NCI-H2029 treated with DMSO at 0.1 percent for 48 hours (cell line): ENCODE measurements at regions not wholly inside any gene's neighbourhood (a gene's known extent, or its start where the extent isn't known, plus 50 kb on each side); places are given as distances from the start of the nearest gene placed in this dataset.
"Not testable (repeated sequence)": the region's sequence is repeated elsewhere in the genome, so short reads cannot be mapped to it uniquely, and the experiment has no call there.

Experiments used
- DNase-seq: peaks from one replicate; lab custom pipeline; 2025; lab: John Stamatoyannopoulos, UW

DNA sequence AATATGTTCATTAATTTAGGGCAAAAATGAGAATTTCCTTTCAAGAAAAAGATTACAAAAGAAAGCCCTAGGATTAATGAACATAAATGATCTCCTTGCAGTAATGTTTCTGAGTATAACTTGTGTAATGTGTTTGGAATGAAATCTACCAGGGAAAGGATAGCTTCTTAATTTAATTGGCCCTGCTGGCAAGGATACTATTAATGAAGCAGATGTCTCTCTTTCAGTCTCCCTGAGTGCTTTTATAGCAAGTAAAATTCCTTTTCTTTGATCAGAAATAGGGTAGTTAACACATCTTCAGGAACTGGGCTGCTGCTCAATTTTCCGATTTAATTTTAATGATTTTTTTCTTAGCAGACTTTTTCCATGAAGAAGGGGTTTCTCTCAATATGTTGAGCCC, 379.4 kb upstream of the PDE3A start:
- no peak for DNase-seq

DNA sequence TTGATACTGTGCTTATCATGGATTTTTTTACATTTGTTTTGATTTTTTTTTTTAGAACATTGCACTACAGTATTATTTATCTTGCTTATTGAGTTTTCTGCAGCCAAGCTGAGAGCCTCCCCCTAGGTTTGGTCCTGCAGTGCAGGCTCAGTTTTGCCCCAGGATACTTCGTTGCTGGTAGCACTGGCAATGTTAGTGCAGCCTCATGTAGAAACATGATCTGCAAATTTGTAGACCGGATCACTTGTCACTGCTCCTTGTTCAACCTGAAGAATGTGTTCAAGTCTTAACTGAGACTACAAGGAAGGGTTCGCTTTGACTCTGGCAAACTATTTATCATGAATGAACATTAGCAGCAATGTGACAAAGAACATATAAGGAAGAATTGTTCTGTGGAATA, 377.2 kb upstream of the PDE3A start:
- no peak for DNase-seq

DNA sequence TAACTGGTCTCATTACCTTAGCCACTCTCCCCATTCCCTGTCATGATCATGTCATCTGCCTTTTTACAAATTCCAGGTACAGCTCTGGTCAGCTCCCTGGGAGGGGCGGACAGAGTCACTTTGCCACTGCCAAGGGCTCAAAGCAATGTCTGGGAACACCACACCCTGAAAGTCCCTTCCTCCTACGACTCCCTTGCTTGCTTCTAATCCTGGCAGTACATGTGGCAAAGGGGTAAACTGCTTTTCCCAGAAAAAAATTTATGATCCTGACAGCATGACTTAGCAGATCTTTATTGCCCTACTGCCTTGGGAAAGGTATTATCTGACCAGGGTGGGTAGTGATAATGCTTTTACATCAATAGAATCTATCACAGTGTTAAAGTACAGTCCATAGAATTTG, 376.0 kb upstream of the PDE3A start:
- no peak for DNase-seq

DNA sequence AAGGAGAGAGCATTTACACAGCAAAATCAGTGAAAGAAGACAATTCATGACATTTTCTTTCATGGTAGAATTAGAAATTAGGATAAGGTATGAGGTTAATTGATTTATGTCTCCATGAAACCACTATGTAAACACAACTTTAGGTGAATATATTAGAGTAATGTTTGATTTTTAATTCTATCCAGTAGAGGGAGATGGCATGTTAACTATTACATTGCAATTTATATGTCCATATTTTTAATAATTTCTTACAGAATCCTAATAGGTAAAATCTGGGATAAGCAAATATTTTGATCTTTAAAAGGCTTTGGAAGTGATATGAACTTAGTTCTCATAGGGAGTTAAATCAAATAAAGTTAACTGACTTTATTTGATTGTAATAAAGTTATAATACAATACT, 373.4 kb upstream of the PDE3A start:
- DNase-seq: no peak

DNA sequence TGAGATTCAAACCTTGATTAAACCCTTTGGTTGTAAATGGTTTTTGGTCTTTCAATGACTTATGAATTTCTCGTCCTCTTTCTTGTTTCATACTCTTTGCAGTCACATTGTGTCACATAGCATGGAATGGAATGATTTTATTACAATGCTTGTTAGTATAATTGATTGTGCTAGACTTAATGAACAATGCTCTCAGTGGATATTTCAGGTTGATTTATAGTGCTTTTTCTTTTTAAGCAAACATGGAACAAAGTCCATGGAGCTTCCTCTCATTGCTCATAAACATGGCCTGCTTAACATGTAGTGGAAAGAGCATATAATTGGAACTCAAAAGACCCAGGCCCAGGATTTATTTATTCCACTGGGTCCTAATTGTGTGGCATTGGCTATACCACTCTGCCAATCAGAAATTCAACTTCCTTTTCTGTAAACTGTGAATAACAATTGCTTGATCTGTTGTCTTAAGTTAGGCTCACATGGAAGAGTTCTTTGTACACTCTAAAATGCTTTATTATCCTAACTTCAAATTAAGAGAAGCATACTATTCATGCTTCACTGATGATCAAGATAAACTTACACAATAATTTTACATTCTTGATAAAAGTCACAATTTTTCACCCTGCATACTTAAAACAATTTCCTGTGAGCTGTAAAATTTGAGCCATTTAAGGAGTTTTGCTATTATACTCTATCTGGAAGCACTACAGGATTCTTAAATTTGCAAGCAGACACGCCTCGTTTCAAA, 370.5 kb upstream of the PDE3A start:
- no peak for DNase-seq

DNA sequence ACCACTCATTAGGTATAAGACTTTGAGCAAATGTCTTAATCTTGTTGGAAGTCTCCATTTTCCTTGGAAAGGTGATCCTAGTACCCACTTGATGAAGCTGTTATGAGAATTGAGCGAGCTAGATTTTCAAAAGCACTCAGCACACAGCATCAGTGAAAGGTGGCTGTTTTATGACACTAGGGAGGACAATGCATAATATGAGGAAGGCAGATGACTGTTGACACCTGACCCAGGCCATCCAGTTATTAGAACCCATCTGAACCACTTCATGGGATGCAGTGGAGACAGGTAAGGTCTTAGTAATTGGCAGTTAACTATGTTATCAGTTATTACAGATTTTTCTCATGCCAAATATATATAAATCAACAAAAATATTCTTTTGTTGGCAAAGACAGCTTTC, 369.9 kb upstream of the PDE3A start:
- no peak for DNase-seq

DNA sequence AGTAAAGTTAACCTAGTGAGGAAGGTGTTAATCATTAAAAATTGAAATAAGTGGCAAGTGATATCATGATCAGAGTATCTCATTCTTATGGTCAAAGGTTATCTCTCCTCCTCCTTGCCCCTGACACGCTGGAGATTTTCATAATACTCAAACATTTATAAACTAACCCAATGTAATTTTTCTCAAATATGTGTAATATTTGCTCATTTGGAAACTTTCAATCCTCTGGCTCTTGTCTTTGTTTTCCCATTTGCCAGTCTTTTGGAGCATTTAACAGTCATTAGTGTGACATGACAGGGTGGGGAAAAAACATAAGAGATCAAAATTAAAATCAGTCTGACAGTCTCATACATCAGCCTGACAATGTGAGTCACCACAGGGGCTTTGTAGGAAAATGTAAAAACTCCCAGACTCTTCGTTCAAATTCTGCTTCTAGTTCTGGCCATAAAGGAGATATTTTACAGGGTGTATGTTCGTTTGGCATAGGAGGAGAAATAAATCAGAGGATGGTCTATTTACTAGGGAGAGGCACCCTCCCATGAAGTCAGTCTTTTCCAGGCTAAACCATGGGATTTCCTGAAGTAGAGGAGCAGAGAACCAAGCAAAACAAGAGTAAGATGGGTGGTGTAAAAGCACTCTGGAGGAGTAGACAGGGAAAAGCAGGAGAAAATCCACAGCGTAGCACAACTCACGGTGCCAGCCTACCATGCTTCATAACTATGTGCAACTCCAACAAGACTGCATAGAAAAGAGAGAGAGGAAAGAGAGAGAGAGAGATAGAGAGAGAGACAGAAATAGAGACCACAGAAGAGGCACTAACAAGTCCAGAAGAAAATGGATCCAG, 369.2 kb upstream of the PDE3A start:
- DNase-seq: no peak

DNA sequence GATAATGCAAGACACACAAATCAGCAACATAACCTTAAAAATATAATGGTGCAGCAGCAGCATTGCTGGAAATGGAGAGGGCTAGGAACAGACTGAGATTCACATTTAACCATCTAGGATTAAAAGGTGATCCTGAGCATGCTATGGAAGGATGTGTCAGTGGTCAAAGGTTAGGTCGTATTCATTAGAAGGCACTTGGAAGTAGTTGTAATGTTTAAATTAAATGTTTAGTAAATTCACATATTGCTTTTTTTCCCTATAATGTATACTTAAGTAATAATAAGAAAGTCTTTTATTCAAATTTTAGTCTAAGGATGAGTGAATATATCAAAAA, 368.6 kb upstream of the PDE3A start:
- DNase-seq: no peak

DNA sequence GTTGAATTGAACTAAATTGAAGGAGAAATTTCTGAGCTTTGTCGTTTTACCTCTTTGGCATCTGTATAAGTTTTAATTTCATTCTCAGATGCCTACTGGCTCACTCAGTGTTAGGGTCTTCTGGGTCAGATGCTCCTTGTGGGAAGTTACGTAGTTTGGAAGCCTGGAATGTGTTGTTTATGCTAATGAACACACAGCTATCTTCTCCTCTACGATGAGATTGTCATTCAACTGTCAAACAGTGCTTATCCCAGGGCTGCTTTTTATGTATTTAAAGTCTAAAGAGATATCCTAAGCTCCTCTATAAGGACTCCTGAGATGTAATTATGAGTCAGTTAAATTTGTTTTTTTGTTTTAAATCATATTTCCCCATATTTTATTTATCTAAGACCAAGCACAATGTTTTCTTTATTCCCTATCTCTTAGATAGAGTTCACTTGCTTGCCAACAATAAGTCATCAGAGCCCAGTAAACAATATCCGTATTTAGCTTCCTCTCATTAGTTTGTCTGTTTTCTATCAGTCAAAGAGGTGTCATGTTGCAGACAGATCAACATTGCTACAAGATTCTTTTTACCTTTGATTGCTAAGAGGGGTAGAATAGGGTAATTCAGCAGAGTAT, 368.0 kb upstream of the PDE3A start:
- DNase-seq: peak; percentile 42

DNA sequence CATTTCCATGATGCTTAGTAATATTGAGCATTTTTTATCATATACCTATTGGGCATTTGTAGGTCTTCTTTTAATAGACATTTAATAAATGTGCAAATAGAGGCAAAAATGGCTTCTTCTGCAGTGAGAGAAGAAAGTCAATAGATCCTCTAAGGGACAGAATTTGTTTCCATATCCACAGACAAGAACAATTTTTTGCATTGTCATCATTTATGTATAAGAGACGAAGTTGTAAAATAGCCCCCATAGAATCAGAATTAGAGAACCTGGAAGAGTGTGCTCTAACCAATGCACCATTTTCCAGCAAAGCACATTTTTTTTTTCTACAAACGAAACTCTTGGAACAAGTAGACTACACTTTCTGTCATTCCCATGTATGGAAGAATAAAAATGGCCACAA, 365.1 kb upstream of the PDE3A start:
- no peak for DNase-seq

DNA sequence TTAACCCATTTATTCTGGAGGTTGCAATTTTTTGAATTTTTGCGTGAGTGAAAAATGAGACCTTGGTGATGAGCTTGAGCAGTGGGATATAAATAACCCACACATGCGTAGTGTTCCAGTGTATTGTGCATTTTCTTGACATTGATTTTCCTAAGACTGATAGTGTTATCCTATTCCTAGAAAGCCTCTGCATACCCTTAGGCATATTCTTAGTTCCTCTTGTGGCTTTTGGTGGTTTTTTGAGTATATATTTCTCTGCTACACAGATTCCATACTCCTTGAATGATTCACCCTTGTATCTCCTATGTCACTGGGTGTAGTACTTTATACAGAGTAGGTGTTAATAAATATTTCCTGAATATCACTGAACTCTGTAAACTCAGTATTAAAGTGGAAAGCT, 363.4 kb upstream of the PDE3A start:
- no peak for DNase-seq

DNA sequence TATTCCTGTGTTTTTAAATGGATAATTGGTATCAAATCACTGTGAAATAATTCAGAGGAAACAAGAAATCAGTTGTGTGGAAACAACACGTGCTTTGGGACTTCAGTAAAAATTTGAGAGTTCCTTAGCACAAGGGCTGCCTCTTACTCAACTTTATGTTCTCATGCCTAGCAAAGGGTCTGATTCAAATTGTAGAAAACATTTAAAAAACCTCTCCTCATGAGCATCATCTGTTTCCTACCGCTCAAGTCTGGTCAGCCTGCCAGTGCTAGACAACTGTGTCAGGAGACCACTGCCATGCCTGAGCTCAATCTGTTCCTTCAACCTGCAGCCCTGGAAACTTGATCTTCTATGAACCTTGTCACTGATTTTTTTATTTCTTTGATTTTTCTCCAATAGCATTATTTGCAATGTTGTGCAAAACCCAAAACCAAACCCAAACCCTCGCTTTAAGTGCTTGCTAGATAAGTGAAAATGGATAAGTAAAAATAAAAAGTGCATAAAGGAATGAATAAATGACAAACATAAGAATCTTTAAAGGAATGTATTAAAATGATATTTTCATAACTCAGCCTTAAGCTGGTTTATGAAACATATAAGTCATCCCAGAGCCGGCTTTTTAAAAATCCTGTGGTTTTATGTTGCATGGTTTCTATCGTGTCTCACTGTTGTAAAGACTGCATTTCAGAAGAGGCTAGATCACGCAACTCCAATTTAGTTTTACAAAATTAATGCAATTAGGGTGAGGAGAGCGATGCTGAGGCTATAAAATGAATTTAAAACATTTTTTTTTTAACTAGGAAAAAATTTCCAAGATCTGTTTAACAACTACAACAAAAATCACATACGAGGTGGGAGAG, 361.2 kb upstream of the PDE3A start:
- no peak for DNase-seq

DNA sequence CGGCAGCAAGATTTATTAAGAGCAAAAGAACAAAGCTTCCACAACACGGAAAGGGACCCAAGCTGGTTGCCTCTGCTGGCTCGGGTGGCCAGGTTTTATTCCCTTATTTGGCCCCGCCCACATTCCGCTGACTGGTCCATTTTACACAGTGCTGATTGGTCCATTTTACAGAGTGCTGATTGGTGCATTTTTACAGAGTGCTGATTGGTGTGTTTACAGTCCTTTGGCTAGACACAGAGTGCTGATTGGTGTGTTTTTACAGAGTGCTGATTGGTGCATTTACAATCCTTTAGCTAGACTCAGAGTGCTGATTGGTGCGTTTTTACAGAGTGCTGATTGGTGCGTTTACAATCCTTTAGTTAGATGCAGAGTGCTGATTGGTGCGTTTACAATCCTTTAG, 358.4 kb upstream of the PDE3A start:
- not testable (repeated sequence) for DNase-seq

DNA sequence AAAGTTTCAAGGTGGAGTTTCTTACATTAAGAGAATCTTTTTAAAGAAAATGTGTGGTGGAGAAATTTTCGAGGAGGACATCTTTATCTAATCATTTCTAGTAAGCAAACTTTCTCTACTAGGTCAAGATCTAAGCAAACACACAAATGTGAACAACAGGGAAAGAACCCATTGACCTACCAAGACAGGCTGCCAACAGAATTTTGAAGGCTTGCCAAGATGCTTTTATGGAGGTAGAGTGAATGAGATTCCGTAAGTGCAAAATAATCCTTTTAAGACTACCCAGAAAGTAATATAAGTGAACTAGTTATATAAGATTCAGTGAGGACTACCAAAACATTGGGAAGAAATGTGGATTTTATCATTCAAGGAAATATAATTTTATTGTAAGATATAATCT, 357.1 kb upstream of the PDE3A start:
- peak; percentile 81 for DNase-seq

DNA sequence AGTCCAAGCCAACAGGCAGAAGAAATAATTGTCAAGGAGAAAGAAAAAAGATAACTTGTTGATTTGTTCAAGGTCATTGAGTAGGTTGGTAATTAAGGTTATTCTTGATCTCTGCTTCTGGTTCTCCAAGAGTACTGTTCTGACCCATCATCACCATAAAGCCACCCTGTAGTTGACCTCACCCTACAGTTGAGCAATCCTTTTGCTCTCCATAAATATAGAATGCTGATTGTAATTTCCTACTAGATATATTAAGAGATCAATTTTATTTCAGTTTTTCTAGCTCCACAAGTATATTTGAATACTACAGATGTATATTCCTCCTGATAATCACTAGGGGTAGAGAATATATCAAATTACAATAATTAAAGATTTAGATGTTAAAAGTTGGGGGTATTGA, 350.5 kb upstream of the PDE3A start:
- no peak for DNase-seq

DNA sequence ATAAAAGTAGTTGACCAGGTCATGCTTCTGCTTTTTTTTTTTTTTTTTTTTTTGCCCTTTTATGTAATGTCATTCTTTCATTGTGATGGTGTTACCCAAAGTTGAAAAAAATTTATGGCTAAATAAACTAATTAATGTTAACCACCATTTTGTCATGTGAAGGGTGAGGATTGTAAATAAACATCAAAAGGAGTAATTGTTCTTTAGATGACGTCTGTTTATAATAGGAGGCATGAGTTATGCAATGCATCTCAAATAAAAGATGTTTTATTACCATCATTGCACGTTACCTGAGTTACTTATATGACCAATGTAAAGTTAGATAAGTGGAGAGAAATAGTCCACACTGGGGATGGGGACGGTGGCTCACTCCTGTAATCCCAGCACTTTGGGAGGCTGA, 349.9 kb upstream of the PDE3A start:
- no peak for DNase-seq

DNA sequence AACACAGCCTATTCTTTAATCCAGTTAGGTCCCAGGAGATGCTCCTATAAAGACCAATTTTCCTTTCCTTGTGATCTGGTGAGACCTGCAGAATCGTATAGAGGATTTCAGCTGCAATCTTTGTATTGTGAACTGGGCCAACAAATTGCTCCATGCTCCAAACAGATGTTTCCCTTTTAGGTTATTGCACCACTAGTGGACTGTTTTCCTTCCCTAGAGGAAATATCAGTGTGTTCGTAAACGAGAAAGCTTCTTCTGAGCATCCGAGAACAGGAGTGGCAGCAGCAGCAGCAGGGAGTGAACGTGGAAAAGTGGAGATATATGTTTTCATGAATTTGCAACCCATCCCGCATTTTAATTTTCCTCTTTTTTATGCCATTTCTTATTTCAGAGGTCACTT, 344.1 kb upstream of the PDE3A start:
- DNase-seq: no peak

DNA sequence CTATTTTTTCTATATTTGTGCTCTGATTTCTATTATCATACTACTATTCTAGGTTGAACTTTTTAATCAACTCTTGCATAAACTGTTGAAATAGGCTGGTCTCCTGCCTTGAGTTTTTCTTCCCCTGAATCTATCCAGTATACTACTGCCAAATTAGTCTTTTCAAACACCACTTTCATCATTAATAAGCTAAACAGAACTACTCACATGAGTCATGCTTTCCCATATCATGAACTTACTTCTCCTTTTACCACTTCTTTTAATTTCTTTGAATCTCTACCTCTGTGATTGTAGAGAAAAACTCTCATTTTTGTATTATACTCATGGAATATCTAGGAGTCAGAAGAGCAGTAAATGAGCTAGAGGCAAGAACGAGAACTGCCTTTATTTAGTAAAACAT, 340.3 kb upstream of the PDE3A start:
- DNase-seq: no peak

DNA sequence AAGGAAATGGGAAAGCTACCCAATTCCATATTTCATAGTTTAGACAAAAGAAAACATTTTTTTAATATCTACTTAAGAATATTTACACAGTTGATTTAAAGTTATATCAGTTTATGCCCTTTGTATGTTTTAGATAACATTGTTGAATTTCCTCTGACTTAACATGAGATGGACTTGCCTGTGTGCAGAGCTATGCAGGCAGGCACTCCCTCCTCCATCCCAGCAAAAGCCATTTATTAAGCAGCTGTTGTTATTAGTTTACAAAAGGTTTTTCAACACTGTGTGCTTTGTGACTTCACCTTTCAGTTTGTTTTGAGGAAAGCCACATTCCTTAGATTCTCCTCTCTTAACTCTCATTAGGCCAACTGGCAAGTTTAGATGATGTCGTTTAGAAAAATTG, 337.5 kb upstream of the PDE3A start:
- no peak for DNase-seq

DNA sequence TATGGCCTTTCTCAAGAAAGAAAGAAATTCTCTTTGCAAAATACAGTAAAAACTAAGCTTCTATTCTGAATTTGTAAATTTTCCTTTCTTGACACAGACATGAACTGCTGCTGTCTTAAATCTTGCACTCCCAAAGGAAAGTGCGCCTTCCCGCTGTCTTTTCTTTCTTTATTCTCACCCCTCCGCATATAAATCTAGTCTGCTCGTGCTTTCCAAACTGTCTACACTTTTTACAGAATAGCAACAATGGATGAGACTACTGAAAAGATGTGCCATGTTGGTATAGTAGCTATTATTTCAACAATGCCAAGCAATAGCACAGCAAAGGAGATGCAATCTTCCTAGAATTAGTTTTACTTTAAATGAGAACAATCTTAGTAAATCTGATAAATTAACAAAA, 328.8 kb upstream of the PDE3A start:
- no peak for DNase-seq

DNA sequence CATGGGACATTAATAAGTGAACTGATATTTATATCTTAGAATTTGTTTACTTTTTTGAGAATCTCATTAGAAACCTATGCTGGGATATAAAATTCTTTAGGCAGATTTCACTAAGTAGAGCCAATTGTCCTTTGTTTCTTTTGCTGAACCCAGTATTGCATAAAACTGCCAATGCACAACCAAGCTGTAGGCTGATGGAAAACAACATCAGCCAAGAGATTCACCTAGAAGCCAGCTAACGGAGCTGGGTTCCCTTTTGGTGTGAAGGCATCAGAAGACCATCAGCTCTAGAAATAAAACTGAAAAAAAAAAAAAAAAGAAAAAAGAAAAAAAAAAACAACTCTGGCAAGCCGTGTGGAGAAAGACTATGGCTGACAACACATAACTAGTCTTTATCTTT, 328.2 kb upstream of the PDE3A start:
- DNase-seq: no peak

DNA sequence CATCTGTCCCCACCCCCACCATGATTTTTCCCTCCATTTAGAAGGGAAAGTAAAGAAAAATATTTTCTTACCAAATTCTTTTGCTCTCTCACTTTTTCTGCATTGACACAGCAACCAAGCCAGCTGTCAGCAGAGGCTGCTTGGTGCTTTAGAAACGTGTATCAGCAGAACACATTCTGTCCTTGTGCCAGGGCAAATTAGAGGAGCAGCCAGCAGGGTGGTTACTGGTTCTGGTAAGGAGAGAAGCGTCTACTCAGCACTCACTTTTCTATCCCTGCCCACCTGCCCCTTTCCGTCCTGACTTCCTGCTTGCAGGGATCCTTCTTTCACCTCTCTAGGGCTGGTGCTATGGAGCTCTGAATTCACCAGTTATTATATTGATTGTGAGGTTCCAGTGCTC, 327.5 kb upstream of the PDE3A start:
- DNase-seq: no peak
